Gastroesophageal sphincter (tissue), 3 donors: ENCODE measurements at regions not wholly inside any gene's neighbourhood (a gene's known extent, or its start where the extent isn't known, plus 50 kb on each side); places are given as distances from the start of the nearest gene placed in this dataset.

ENCODE experiments used
- CTCF ChIP-seq, 4 experiments: fragments of 200-600 bp in 2 of 4; fragments of 450-650 bp in 2 of 4; sonication (generic) in 1 of 4; IDR thresholded peaks; one replicate each; pipeline ENCODE4 v1.5.1; 2017 to 2019; ENCODE audit warnings: antibody characterized with exemption in 4 of 4, mild to moderate bottlenecking in 2 of 4, moderate library complexity in 2 of 4
- POLR2A ChIP-seq, 2 donors: fragments of 450-650 bp; IDR thresholded peaks; one replicate each; pipeline ENCODE4 v1.6.1; 2017; ENCODE audit warnings: antibody characterized with exemption in 2 of 2, mild to moderate bottlenecking in 2 of 2, moderate library complexity in 1 of 2
- POLR2AphosphoS5 ChIP-seq: sonication (generic); formaldehyde crosslinking; IDR thresholded peaks from one replicate; pipeline ENCODE4 v1.6.1; 2017; ENCODE audit warnings: antibody characterized with exemption

DNA sequence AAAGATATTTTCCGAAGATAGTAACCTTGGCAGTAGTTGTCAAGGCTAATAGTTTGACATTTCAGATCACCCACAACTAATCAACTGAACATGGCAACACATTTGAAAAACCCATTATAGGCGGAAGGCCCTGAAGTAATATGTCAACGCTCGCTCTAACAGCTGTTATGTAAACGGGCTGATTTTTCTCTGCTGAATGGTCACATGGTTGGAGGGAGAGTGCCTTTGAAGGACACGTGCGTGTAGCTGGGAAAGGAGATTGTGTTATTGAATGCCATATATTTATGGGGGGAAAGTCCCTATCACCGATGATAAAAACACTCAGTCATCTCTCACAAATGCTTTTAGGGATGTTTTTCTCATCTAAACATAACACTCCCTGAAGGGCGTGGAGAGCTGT lies 160.0 kb upstream of the RALGAPA2 start:
- no peak for TF ChIP-seq CTCF (IDR thresholded peaks at IDR 0.05)
- TF ChIP-seq POLR2AphosphoS5: no peak
- TF ChIP-seq POLR2A (IDR thresholded peaks at IDR 0.05): no peak
